HCT116 (cell line): ENCODE measurements at regions not wholly inside any gene's neighbourhood (a gene's known extent, or its start where the extent isn't known, plus 50 kb on each side); places are given as distances from the start of the nearest gene placed in this dataset.

Experiments used
- ATAC-seq: fragments of 200-7000 bp; cut with Tn5 transposase; 2 replicates; pipeline ENCODE4 v1.9.1; 2020; ENCODE audit warnings: mild to moderate bottlenecking, moderate library complexity
- BruUV-seq: library from RNA; stranded (reverse); fragments of 400-500 nt; replicated peaks from 2 replicates; lab custom pipeline; 2021; lab: Mats Ljungman, UMichigan
- CTCF ChIA-PET: fragments of 300-600 bp; sonication (Branson Sonifier 250); formaldehyde crosslinking; loops from one replicate; lab custom pipeline; 2021; ENCODE audit warnings: antibody characterized with exemption; lab: Charles Lee
- POLR2A ChIA-PET: fragments of 300-600, 350-600 bp; sonication (Branson Sonifier 250); formaldehyde crosslinking; loops from one replicate; lab custom pipeline; 2021; ENCODE audit warnings: antibody characterized with exemption; lab: Charles Lee
- RAD21 ChIA-PET, 2 experiments: fragments of 300-600 bp; sonication (Branson Sonifier 250); formaldehyde crosslinking; loops; one replicate each; lab custom pipeline; 2023; ENCODE audit warnings: low total read pairs in 2 of 2; ENCODE audit not compliant: uncharacterized antibody in 2 of 2, unreplicated experiment in 2 of 2, low non-redundant PET in 1 of 2; lab: Charles Lee
- DNase-seq: peaks from one replicate; pipeline ENCODE4 v3.0.0-alpha.2; 2010; ENCODE audit warnings: low read depth, low spot score
- H2AFZ ChIP-seq: fragments of 200-600 bp; shearing (Covaris generic), sonication (generic); 2 replicates; pipeline ENCODE4 v1.6.1; 2017; ENCODE audit warnings: low read depth, mixed run types, mixed read lengths, antibody characterized with exemption, low read length; ENCODE audit not compliant: poor library complexity, severe bottlenecking
- H3K27ac ChIP-seq: 2 replicates; pipeline ENCODE4 v1.5.1; 2012; ENCODE audit warnings: low read depth, low read length
- H3K27me3 ChIP-seq: fragments of 200-600 bp; sonication (generic); 2 replicates; pipeline ENCODE4 v1.6.1; 2016; ENCODE audit warnings: mixed run types, low read length, mixed read lengths; ENCODE audit not compliant: insufficient read depth
- H3K36me3 ChIP-seq, 2 experiments: fragments of 200-500 bp in 1 of 2; fragments of 200-600 bp in 1 of 2; sonication (Bioruptor generic) in 1 of 2; sonication (generic) in 1 of 2; 2 replicates each; pipeline versions ENCODE4 v1.5.1 to v1.6.1; 2014 to 2016; ENCODE audit warnings: low read length in 2 of 2, inconsistent platforms in 1 of 2, mixed read lengths in 1 of 2, mixed run types in 1 of 2; ENCODE audit not compliant: insufficient read depth in 2 of 2, control insufficient read depth in 1 of 2
- H3K4me1 ChIP-seq, 2 experiments: fragments of 200-600 bp in 1 of 2; sonication (generic) in 1 of 2; 2 replicates each; pipeline versions ENCODE4 v1.5.1 to v1.6.1; 2012 to 2017; ENCODE audit warnings: low read length in 2 of 2, inconsistent platforms in 1 of 2, mild to moderate bottlenecking in 1 of 2, mixed read lengths in 1 of 2, mixed run types in 1 of 2, moderate library complexity in 1 of 2; ENCODE audit not compliant: insufficient read depth in 2 of 2, control insufficient read depth in 1 of 2
- H3K4me2 ChIP-seq: fragments of 200-600 bp; sonication (generic); 2 replicates; pipeline ENCODE4 v1.6.1; 2017; ENCODE audit warnings: mixed run types, low read length, mixed read lengths
- H3K4me3 ChIP-seq, 2 experiments: fragments of 200-600 bp in 1 of 2; sonication (generic) in 1 of 2; replicated peaks in 1 of 2; 2 replicates each; pipeline ENCODE4 v1.5.1; 2011 to 2016; ENCODE audit warnings: low read length in 2 of 2, control low read depth in 1 of 2, low read depth in 1 of 2, mild to moderate bottlenecking in 1 of 2, mixed read lengths in 1 of 2, mixed run types in 1 of 2
- H3K79me2 ChIP-seq: fragments of 200-600 bp; sonication (generic); 2 replicates; pipeline ENCODE4 v1.6.1; 2017; ENCODE audit warnings: mild to moderate bottlenecking, mixed run types, low read length, moderate library complexity, mixed read lengths; ENCODE audit not compliant: insufficient read depth
- H3K9ac ChIP-seq: fragments of 200-600 bp; sonication (generic); 2 replicates; pipeline ENCODE4 v1.6.1; 2016; ENCODE audit warnings: low read length, mixed read lengths
- H3K9me2 ChIP-seq: fragments of 200-600 bp; sonication (generic), shearing (Covaris generic); 2 replicates; pipeline ENCODE4 v1.6.1; 2017; ENCODE audit warnings: mixed run types, mild to moderate bottlenecking, moderate library complexity; ENCODE audit not compliant: insufficient read depth
- H3K9me3 ChIP-seq, 2 experiments: fragments of 200-500 bp in 1 of 2; fragments of 200-600 bp in 1 of 2; sonication (Bioruptor generic) in 1 of 2; sonication (generic) in 1 of 2; 2 replicates each; pipeline ENCODE4 v1.6.1; 2014 to 2017; ENCODE audit warnings: low read length in 2 of 2, mixed read lengths in 2 of 2, inconsistent platforms in 1 of 2, low read depth in 1 of 2, mild to moderate bottlenecking in 1 of 2, mixed run types in 1 of 2, moderate library complexity in 1 of 2; ENCODE audit not compliant: control insufficient read depth in 1 of 2, insufficient read depth in 1 of 2
- H4K20me1 ChIP-seq: fragments of 200-600 bp; sonication (generic), shearing (Covaris generic); 2 replicates; pipeline ENCODE4 v1.6.1; 2017; ENCODE audit warnings: mixed run types, mild to moderate bottlenecking, moderate library complexity; ENCODE audit not compliant: insufficient read depth
- FOSL1 ChIP-seq: IDR thresholded peaks from 2 replicates; pipeline ENCODE4 v1.6.1; 2012; ENCODE audit warnings: low read depth
- POLR2A ChIP-seq: IDR thresholded peaks from 2 replicates; pipeline ENCODE4 v1.7.0; 2011; ENCODE audit warnings: borderline replicate concordance; ENCODE audit not compliant: insufficient read depth, insufficient read length; ENCODE audit errors: extremely low read depth
- RAD21 ChIP-seq: IDR thresholded peaks from 2 replicates; pipeline ENCODE4 v1.6.1; 2012; ENCODE audit warnings: low read depth, mild to moderate bottlenecking
- intact Hi-C: fragments of 100-400 bp; cut with micrococcal nuclease; formaldehyde crosslinking; loops from 2 replicates; pipeline ENCODE4 v1.10.0; 2022

DNA sequence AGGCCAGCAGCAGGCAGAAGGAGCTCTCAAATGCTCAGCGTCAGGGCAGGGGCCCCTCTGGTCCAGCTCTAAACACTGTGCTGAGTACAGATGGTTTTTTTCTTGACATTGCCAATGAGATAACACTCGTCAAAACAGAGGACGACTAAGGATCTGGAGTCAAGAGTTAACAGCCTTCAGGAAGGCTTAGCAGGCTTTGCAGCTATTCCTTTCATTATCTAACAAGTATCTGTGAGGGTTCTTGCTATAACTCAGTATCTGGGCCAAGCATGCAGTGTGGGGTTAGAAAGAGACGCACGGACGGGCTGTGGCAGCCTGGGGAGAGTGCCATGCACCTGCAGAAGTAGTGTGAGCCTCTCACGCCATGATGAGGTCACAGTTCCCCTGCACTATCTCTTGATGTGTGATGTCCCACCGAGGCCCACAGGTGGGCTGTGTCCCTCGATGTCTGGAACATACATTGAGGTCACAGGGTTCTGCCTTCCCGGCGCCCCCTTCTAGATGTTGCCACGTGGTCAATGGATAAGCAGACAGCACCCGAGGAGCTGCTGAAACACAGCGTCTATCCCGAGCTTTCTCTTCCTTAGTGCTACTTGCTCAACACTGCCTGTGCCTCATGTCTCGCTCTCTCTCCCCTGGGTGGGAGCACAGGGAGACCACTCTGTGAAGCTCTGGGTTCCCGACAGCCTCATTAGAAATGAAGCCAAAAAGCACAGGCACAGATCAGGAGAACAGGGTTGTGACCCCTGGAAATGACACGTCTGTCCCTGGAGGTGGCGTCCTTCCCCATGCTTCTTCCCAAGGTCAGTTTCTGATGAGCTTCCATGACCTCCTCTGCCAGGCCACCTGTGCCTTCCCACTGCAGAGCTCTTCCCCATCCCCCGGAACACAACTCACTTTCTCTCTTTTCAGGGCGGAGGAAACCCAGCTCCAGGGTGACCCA is 85.5 kb upstream of the RPS6KA2 start:
- Histone ChIP-seq H3K27ac (no peak overlapping the region), H3K9ac (no peak overlapping the region), H3K36me3 (no peaks in the 10 kb centered on the region), H3K9me3 (no peaks in the 10 kb centered on the region), H4K20me1 (no peaks in the 10 kb centered on the region), H2AFZ (no peak overlapping the region), H3K79me2 (no peaks in the 10 kb centered on the region), H3K27me3 (no peaks in the 10 kb centered on the region), H3K4me1 (no peaks in the 10 kb centered on the region), H3K4me3 (no peak overlapping the region), H3K9me2 (no peaks in the 10 kb centered on the region), H3K4me2 (no peak overlapping the region)
- TF ChIP-seq POLR2A (no peak), RAD21 (peak; percentile 31; the same call in 1 of the 2 replicates)
- CTCF ChIA-PET = no interaction called here
- intact Hi-C loops = no loop called here
- peak; percentile 34; the same call in 1 of the 2 replicates for ATAC-seq
- BruUV-seq = no TSS peak
- DNase-seq = no peak
- RAD21 ChIA-PET = no interaction called here
- POLR2A ChIA-PET = no interaction called here

DNA sequence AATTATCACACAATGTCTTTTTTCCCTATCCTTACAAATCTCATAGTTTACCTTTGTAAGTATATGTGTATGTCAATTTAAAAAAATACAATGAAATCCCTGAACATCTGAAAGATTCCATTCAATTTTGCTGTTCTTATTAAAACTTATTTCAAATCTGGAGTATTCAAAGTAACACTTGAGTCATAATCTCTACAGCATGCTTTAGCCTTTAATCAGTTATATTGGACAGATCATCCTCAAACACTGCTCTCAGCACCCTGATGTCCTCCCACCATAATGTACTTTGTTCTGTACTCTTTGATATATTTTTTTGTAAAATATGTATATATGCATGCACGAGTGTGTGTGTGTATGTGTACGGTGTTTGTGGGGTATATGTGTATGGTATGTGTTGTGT is 83.0 kb upstream of the RPS6KA2 start:
- RAD21 ChIA-PET = no interaction called here
- TF ChIP-seq FOSL1 = no peak
- Histone ChIP-seq H3K4me1 (peaks cover 0 to 7% of the 10 kb centered on the region in 2 experiments; a peak in 1 of 4 replicates), H3K4me3 (no peak overlapping the region), H3K9me2 (no peaks in the 10 kb centered on the region), H4K20me1 (no peaks in the 10 kb centered on the region), H3K27ac (no peak overlapping the region), H3K36me3 (no peaks in the 10 kb centered on the region), H3K4me2 (no peak overlapping the region), H3K27me3 (no peaks in the 10 kb centered on the region), H3K9me3 (no peaks in the 10 kb centered on the region), H2AFZ (no peak overlapping the region), H3K9ac (no peak overlapping the region), H3K79me2 (no peaks in the 10 kb centered on the region)
- no TSS peak for BruUV-seq
- CTCF ChIA-PET = no interaction called here
- ATAC-seq (no peak), DNase-seq (no peak)
- intact Hi-C loops = no loop called here
- POLR2A ChIA-PET = no interaction called here
